GM12874 (cell line): ENCODE measurements at regions not wholly inside any gene's neighbourhood (a gene's known extent, or its start where the extent isn't known, plus 50 kb on each side); places are given as distances from the start of the nearest gene placed in this dataset.

Experiments used
- TF ChIP-seq, protein P1 (sequence below): IDR thresholded peaks from 2 replicates; pipeline ENCODE4 v1.5.1; 2011; ENCODE audit warnings: low read depth, mild to moderate bottlenecking, control low read depth, low read length, moderate library complexity; ENCODE audit not compliant: insufficient read depth

DNA sequence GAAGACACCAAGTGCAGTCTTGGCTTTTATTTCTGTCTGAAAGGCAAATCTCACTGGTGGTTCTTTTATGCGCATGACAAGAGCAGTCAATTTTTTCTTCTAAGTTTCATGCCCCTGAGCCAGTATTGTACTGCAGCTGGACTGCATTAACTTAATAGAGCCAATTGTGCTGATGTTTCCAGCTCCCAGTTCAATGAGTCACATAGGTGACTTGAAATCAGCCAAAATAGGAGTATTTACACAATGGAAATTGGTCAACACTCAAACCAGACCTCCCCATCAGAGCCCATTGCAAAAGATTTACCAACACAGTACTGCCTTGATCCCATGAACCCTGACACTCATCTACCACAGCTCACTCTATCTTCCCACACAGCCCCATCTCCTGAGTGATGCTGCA lies 100.3 kb upstream of the GUCY1A1 start:
- TF ChIP-seq, protein P1, sequence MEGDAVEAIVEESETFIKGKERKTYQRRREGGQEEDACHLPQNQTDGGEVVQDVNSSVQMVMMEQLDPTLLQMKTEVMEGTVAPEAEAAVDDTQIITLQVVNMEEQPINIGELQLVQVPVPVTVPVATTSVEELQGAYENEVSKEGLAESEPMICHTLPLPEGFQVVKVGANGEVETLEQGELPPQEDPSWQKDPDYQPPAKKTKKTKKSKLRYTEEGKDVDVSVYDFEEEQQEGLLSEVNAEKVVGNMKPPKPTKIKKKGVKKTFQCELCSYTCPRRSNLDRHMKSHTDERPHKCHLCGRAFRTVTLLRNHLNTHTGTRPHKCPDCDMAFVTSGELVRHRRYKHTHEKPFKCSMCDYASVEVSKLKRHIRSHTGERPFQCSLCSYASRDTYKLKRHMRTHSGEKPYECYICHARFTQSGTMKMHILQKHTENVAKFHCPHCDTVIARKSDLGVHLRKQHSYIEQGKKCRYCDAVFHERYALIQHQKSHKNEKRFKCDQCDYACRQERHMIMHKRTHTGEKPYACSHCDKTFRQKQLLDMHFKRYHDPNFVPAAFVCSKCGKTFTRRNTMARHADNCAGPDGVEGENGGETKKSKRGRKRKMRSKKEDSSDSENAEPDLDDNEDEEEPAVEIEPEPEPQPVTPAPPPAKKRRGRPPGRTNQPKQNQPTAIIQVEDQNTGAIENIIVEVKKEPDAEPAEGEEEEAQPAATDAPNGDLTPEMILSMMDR, result no peak

DNA sequence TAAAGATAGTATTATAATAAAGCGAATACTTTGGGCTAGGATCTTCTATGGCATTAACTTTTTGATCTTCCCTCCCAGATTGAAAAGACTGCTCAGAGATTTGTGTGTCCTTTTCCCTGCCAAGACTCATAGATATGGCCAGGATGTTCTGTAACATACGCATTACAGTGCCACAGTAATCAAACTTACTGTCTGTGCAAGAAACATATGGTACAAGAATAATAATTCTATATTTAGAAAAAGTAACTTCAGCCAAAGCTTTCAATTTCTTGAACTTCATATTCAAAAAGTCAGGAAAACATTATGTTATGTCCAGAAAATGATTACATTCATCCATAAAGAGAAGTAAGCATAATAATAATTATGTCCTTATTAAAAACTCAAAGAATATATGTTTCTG lies 100.9 kb upstream of the GUCY1A1 start:
- TF ChIP-seq, protein P1, result no peak

DNA sequence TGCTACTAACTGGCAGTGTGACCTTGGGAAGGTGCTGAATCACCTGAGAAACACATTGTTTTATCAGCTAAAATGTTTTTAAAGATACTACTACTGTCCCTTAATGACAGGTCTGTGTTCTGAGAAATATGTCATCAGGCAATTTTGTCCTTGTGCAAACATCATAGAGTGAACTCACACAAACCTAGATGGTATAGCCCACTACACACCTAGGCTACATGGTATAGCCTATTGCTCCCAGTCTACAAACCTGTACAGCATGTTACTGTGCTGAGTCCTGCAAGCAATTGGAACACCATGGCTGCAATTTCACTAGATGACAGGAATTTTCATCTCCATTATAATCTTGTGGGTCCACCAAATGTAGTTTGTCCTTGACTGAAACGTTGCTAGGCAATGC lies 101.3 kb upstream of the GUCY1A1 start:
- TF ChIP-seq, protein P1, result no peak

DNA sequence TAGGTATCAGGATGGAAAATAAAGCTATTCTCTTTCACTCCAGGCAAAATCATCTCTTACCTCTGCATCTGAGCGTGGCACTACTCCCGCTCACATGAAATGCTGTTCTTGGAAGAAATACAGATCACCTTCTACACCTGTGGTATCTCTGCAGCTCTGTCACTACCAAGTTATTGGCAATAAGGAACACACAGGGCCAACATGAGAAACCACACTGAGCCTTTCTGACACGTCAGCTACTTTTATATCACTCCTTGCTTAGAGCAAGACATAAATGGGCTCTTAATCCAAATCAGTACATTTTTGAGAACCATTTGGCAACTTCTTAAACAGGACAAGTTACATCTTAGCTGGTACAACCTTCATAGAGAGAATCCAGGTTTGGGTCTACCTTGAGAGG lies 101.8 kb upstream of the GUCY1A1 start:
- TF ChIP-seq, protein P1, result no peak

DNA sequence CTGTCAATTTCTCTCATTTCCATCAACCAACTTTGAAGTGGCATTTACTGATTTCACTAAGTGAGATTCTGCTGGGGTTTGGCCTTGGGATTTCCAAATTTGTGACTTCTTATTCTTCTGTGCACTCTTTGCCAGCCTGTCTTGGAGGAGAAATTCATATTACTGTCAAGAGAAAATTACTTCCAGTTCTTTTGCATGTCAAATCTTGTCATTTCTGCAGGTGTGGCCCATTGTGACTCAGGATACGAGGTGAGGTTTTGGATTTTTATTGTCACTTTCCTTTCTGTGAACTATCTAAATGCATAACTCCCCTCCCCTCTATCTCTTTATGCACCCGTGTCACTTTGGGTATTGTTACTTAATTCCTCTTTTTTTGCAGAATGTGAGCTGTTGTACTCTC lies 102.6 kb upstream of the GUCY1A1 start:
- TF ChIP-seq, protein P1, result no peak

DNA sequence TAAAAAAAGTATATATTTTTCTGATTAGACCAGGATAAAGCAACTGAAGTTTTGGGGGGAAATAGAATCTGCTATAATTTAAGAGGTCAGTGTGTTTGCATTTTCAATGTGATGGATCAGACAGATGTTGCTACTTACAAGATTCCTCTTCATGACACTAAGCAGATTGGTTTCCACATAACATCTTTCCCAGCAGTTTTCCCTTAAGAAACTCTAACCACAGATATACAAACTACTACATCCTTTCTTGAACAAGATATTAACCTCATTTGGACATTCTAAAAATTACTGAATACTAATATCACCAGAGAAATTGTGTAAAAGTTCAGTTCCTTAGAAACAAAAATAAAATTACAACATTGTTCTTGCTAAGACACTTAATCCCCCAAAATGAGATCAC lies 106.7 kb upstream of the GUCY1A1 start:
- TF ChIP-seq, protein P1, result no peak

DNA sequence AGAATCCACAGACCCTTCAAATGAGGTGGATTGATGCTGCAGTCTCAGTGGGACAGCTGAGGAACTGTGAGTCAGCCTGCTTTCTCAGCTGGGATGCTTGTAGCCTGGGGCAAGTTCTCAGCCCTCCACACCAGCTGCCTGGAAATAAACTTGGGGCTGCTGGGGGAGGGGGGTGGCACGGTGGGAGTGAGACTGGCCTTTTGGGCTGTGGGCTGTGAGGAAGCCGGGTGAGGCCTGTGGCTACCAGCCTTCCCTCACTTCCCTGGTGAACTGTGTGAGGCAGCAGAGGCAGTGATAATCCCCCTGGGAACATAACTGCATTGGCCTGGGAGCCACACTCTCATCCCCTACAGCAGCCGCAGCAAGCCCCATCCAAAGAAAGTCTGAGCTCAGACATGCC lies 114.5 kb upstream of the GUCY1A1 start:
- TF ChIP-seq, protein P1, result no peak

DNA sequence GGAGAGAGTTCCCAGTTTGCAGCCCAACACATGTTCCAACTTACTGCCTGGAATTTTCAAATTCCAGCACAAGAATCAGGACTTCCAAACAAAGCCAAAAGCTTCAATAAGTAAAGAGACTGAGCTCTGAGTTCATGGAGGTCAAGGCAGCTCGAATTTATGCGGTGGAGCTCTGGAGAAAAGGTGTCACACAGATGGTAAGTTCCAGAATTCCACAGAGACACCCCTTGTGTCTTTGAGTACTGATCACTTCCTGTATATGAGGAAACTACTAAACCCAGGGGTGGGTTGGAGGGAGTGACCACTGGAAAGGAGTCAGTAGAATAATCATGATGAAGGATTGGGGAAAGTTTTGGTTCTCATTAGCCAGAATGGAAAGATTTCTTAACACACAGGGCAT lies 118.5 kb upstream of the GUCY1A1 start:
- TF ChIP-seq, protein P1, result no peak
